Gastrocnemius medialis (tissue), 4 donors: ENCODE measurements at regions not wholly inside any gene's neighbourhood (a gene's known extent, or its start where the extent isn't known, plus 50 kb on each side); places are given as distances from the start of the nearest gene placed in this dataset.

Experiments
- ATAC-seq, 2 donors: fragments of 150-250 bp; one replicate each; pipeline ENCODE4 v1.9.1; 2016
- DNase-seq, 2 donors: peaks; one replicate each; pipeline ENCODE4 v3.0.0-alpha.2; 2019
- H3K27ac ChIP-seq, 4 donors: fragments of 200-600 bp; sonication (generic); 1 replicate in 1 of 4; 2 replicates in 3 of 4; pipeline ENCODE4 v1.5.1; 2016 to 2018; ENCODE audit warnings: mild to moderate bottlenecking in 2 of 4, moderate library complexity in 1 of 4
- H3K27me3 ChIP-seq, 3 donors: fragments of 200-600 bp; sonication (generic) in 2 of 3; 1 replicate in 1 of 3; 2 replicates in 2 of 3; pipeline versions ENCODE4 v1.5.1 to v1.6.0; 2016 to 2019; ENCODE audit warnings: mild to moderate bottlenecking in 1 of 3, moderate library complexity in 1 of 3
- H3K36me3 ChIP-seq, 2 donors: fragments of 200-600 bp; sonication (generic) in 1 of 2; one replicate each; pipeline ENCODE4 v1.5.1; 2017 to 2018
- H3K4me1 ChIP-seq, 2 donors: fragments of 200-600 bp; sonication (generic) in 1 of 2; one replicate each; pipeline ENCODE4 v1.5.1; 2016 to 2017; ENCODE audit warnings: mild to moderate bottlenecking in 2 of 2
- H3K4me3 ChIP-seq, 4 donors: fragments of 200-600 bp; sonication (generic) in 3 of 4; 1 replicate in 1 of 4; 2 replicates in 3 of 4; pipeline ENCODE4 v1.5.1; 2016 to 2019; ENCODE audit warnings: mild to moderate bottlenecking in 2 of 4
- H3K9me3 ChIP-seq, 3 donors: fragments of 200-600 bp; sonication (generic) in 2 of 3; 1 replicate in 1 of 3; 2 replicates in 2 of 3; pipeline ENCODE4 v1.5.1; 2016 to 2019
- CTCF ChIP-seq, 5 experiments: fragments of 450-650 bp in 3 of 5; fragments of 200-600 bp in 2 of 5; sonication (generic) in 2 of 5; IDR thresholded peaks in 4 of 5; conservative IDR thresholded peaks in 1 of 5; 1 replicate in 4 of 5; 2 replicates in 1 of 5; pipeline ENCODE4 v1.5.1; 2016 to 2019; ENCODE audit warnings: antibody characterized with exemption in 5 of 5, mild to moderate bottlenecking in 3 of 5, moderate library complexity in 3 of 5
- POLR2A ChIP-seq, 2 donors: fragments of 450-650 bp; IDR thresholded peaks; one replicate each; pipeline ENCODE4 v1.6.1; 2017; ENCODE audit warnings: antibody characterized with exemption in 2 of 2, mild to moderate bottlenecking in 2 of 2, moderate library complexity in 2 of 2
- in situ Hi-C, 4 donors: fragments of 200-750 bp; cut with MboI; loops; one replicate each; pipeline versions ENCODE4 v1.15.0 to v1.8.0; 2017; ENCODE audit warnings: low sequenced_read_pairs in 4 of 4
- intact Hi-C: fragments of 100-400 bp; cut with DNase I; formaldehyde crosslinking; loops from one replicate; pipeline ENCODE4 v1.15.1; 2023; ENCODE audit warnings: low total_unique reads

- intact Hi-C loops (loop anchor here (5.0 to 10.0 kb wide), 2 partner anchors 258 to 430 kb away; no protein-coding TSS in a partner anchor), in situ Hi-C loops (loop anchor here in 3 of 4 donors (10.0 to 25.0 kb wide), 3 partner anchors 248 to 423 kb away; no protein-coding TSS in a partner anchor)
- no peaks in the 10 kb centered on the region for H3K9me3 ChIP-seq
- ATAC-seq, result no peak
- H3K27me3 ChIP-seq, result no peaks in the 10 kb centered on the region
- H3K27ac ChIP-seq, result no peak overlapping the region
- H3K4me1 ChIP-seq, result no peaks in the 10 kb centered on the region
- H3K4me3 ChIP-seq, result no peak overlapping the region
- TF ChIP-seq POLR2A (IDR thresholded peaks at IDR 0.05) (no peak), CTCF (IDR thresholded peaks at IDR 0.05 in 4 of 5, conservative IDR thresholded peaks at IDR 0.05 in 1 of 5) (no peak)
- H3K36me3 ChIP-seq, result no peaks in the 10 kb centered on the region
- DNase-seq, result no peak
Measured at GRCh38 chr7:12064586-12065127, 146.4 kb upstream of the TMEM106B start.

GRCh38 chr7:12066004-12066403, 145.1 kb upstream of the TMEM106B start:
- no peak for DNase-seq
- in situ Hi-C loops, result loop anchor here in 3 of 4 donors (10.0 to 25.0 kb wide), 3 partner anchors 246 to 421 kb away; no protein-coding TSS in a partner anchor
- TF ChIP-seq CTCF (IDR thresholded peaks at IDR 0.05 in 4 of 5, conservative IDR thresholded peaks at IDR 0.05 in 1 of 5), result no peak
- H3K27ac ChIP-seq, result no peak overlapping the region
- H3K9me3 ChIP-seq, result no peaks in the 10 kb centered on the region
- ATAC-seq, result no peak
- no peaks in the 10 kb centered on the region for H3K36me3 ChIP-seq
- no peaks in the 10 kb centered on the region for H3K4me1 ChIP-seq
- intact Hi-C loops, result loop anchor here (5.0 to 10.0 kb wide), 2 partner anchors 256 to 429 kb away; no protein-coding TSS in a partner anchor
- no peaks in the 10 kb centered on the region for H3K27me3 ChIP-seq
- H3K4me3 ChIP-seq, result no peak overlapping the region

GRCh38 chr7:12066521-12066920, 144.6 kb upstream of the TMEM106B start:
- intact Hi-C loops, result loop anchor here (5.0 to 10.0 kb wide), 2 partner anchors 256 to 428 kb away; no protein-coding TSS in a partner anchor
- TF ChIP-seq CTCF (IDR thresholded peaks at IDR 0.05 in 4 of 5, conservative IDR thresholded peaks at IDR 0.05 in 1 of 5) (no peak), POLR2A (IDR thresholded peaks at IDR 0.05) (no peak)
- no peaks in the 10 kb centered on the region for H3K27me3 ChIP-seq
- peak in 1 of 2 donors; percentile 16 for ATAC-seq
- H3K27ac ChIP-seq, result no peak overlapping the region
- H3K36me3 ChIP-seq, result no peaks in the 10 kb centered on the region
- in situ Hi-C loops, result loop anchor here in 3 of 4 donors (10.0 to 25.0 kb wide), 3 partner anchors 246 to 421 kb away; no protein-coding TSS in a partner anchor
- DNase-seq, result no peak
- no peaks in the 10 kb centered on the region for H3K4me1 ChIP-seq
- no peaks in the 10 kb centered on the region for H3K9me3 ChIP-seq
- H3K4me3 ChIP-seq, result no peak overlapping the region

- intact Hi-C loops, result loop anchor here (5.0 to 10.0 kb wide), 2 partner anchors 255 to 428 kb away; no protein-coding TSS in a partner anchor
- no peaks in the 10 kb centered on the region for H3K9me3 ChIP-seq
- TF ChIP-seq CTCF (IDR thresholded peaks at IDR 0.05 in 4 of 5, conservative IDR thresholded peaks at IDR 0.05 in 1 of 5) (peak in 4 of 5 experiments; percentile 14 to 49 (median 44)), POLR2A (IDR thresholded peaks at IDR 0.05) (no peak)
- no peaks in the 10 kb centered on the region for H3K36me3 ChIP-seq
- no peaks in the 10 kb centered on the region for H3K27me3 ChIP-seq
- ATAC-seq, result no peak
- in situ Hi-C loops, result loop anchor here in 3 of 4 donors (10.0 to 25.0 kb wide), 3 partner anchors 245 to 420 kb away; no protein-coding TSS in a partner anchor
- H3K4me1 ChIP-seq, result no peaks in the 10 kb centered on the region
- H3K4me3 ChIP-seq, result no peak overlapping the region
- no peak for DNase-seq
- no peak overlapping the region for H3K27ac ChIP-seq
Measured at GRCh38 chr7:12067156-12067831, 143.8 kb upstream of the TMEM106B start.
